Ectodermal cell (in vitro differentiated cells): ENCODE measurements at regions not wholly inside any gene's neighbourhood (a gene's known extent, or its start where the extent isn't known, plus 50 kb on each side); places are given as distances from the start of the nearest gene placed in this dataset.
"Not testable (repeated sequence)": the region's sequence is repeated elsewhere in the genome, so short reads cannot be mapped to it uniquely, and the experiment has no call there.

Experiments
- H3K27ac ChIP-seq: 2 replicates; pipeline ENCODE4 v1.7.0; 2013; ENCODE audit warnings: mild to moderate bottlenecking, low read depth, low read length; ENCODE audit not compliant: insufficient read depth, poor library complexity, severe bottlenecking
- H3K27me3 ChIP-seq: 2 replicates; pipeline ENCODE4 v1.7.0; 2013; ENCODE audit warnings: mild to moderate bottlenecking, low read length; ENCODE audit not compliant: insufficient read depth, control insufficient read depth, poor library complexity, severe bottlenecking
- H3K36me3 ChIP-seq: one replicate; pipeline ENCODE4 v1.7.0; 2013; ENCODE audit warnings: low read length; ENCODE audit not compliant: control insufficient read depth, insufficient read depth
- H3K4me1 ChIP-seq: one replicate; pipeline ENCODE4 v1.7.0; 2013; ENCODE audit warnings: low read length; ENCODE audit not compliant: control insufficient read depth, insufficient read depth
- H3K4me3 ChIP-seq: 2 replicates; pipeline ENCODE4 v1.7.0; 2013; ENCODE audit warnings: low read depth, low read length, control low read depth; ENCODE audit not compliant: insufficient read depth
- H3K9me3 ChIP-seq: 2 replicates; pipeline ENCODE4 v1.7.0; 2013; ENCODE audit warnings: mild to moderate bottlenecking, low read length, moderate library complexity; ENCODE audit not compliant: control insufficient read depth
- WGBS, 2 experiments: methylation state at CpG; one replicate each; pipeline ENCODE4 v1.1.7; 2013; ENCODE audit warnings: missing lambda C conversion rate in 2 of 2; 5-methylcytosine and 5-hydroxymethylcytosine counted together

DNA sequence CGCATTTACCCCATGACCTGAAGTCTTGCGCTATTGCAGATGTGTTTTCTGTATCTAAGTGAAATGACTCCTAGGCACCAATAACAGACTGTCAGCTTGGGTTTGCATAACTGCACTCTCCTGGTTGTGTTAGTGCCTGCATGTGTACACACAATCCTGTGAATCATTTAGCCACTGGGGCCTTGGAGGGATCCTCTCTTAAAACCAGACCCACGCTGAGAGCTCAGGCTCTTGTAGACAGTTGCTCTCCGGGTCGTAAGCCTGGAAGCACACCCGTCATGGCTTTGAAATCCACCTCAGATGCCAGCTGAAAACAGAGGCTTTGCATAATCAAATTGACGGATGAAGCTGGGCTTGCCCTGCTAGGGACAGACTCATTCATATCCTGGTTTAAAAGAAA lies 79.2 kb upstream of the RBM19 start:
- 56 to 63% methylated on average over 7 of the region's 7 CpGs for WGBS, 2 experiments
- Histone ChIP-seq H3K27ac (no peak overlapping the region), H3K36me3 (no peaks in the 10 kb centered on the region), H3K4me1 (peaks cover 4% of the 10 kb centered on the region), H3K9me3 (no peaks in the 10 kb centered on the region), H3K4me3 (no peak overlapping the region), H3K27me3 (no peaks in the 10 kb centered on the region)

DNA sequence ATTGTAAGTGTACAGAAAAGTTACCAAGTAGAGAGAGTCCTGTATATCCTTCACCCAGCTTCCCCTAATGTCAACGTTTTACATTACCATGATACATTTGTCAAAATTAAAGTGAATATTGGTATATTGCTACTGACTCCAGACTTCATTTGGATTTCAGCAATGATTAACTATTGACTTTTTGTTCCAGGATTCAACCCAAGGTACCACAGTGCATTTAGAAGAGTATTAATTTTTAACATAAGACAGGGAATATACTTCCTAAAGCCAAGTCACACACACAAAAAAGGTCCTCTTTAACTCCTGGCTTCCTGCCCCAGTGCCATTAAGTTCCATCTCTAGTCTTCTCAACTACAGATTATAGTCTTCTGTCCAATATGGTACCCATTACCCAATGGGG lies 75.5 kb upstream of the RBM19 start:
- Histone ChIP-seq H3K27me3 (no peaks in the 10 kb centered on the region), H3K36me3 (no peaks in the 10 kb centered on the region), H3K27ac (no peak overlapping the region), H3K9me3 (no peaks in the 10 kb centered on the region), H3K4me1 (peaks cover 4% of the 10 kb centered on the region), H3K4me3 (no peak overlapping the region)
- WGBS, 2 experiments, result 100% methylated on average over 1 of the region's 1 CpG; no CpG with 5 or more reads in 1 of the 2 experiments

DNA sequence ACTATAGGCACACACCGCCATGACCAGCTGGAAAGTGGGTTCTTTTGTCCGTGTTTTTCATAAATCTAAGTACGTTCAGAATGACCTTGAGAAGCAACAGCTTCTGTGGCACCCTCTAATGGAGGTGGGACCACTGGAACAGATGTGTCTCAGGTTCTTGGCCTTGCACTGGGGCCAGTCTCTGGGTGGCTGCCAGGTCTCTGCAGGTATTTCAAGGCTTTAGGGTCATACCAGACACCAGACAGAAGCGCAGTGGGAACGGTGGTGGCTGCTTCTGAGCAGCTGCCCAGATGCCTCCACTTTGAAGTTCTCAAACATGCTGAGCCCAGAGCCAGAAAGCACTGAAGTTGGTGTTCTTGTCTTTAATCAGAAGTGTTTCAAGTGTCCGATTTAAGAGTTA lies 75.0 kb upstream of the RBM19 start:
- 93 to 94% methylated on average over 5 to 6 of the region's 6 CpGs for WGBS, 2 experiments
- H3K4me1 ChIP-seq, result peaks cover 2% of the 10 kb centered on the region
- H3K27me3 ChIP-seq, result no peaks in the 10 kb centered on the region
- H3K27ac ChIP-seq, result no peak overlapping the region
- H3K36me3 ChIP-seq, result no peaks in the 10 kb centered on the region
- no peaks in the 10 kb centered on the region for H3K9me3 ChIP-seq
- no peak overlapping the region for H3K4me3 ChIP-seq

GRCh38 chr12:114038962-114039361 lies 72.8 kb upstream of the RBM19 start:
- no peaks in the 10 kb centered on the region for H3K36me3 ChIP-seq
- WGBS, 2 experiments, result 95% methylated on average over 3 of the region's 3 CpGs

DNA sequence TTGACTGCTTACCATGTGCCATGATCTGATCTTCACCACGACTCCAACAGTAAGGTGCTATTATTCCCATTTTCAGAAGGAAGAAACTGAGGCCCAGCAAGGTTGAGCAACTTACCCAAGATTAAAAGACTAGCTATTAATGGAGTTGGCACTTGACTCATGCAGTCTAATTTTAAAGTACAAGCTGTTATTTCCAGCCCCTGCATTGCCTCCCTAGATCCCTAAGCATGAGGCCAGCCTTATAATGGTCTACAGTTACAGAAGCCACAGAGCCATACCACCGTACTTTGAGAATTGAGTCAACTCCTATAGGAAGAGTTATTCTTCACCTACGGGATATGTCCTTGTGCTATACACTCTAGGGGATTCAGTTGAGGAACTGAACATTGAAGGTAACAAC lies 66.7 kb upstream of the RBM19 start:
- Histone ChIP-seq H3K36me3 (no peaks in the 10 kb centered on the region), H3K27me3 (no peaks in the 10 kb centered on the region), H3K4me1 (no peaks in the 10 kb centered on the region), H3K9me3 (no peaks in the 10 kb centered on the region), H3K4me3 (no peak overlapping the region), H3K27ac (no peak overlapping the region)
- 89 to 90% methylated on average over 3 of the region's 3 CpGs for WGBS, 2 experiments

More at GRCh38 chr12:114038962-114039361, 72.8 kb upstream of the RBM19 start:
- Histone ChIP-seq H3K27ac (no peak overlapping the region), H3K27me3 (no peaks in the 10 kb centered on the region), H3K9me3 (no peaks in the 10 kb centered on the region), H3K4me3 (no peak overlapping the region), H3K4me1 (no peaks in the 10 kb centered on the region)

DNA sequence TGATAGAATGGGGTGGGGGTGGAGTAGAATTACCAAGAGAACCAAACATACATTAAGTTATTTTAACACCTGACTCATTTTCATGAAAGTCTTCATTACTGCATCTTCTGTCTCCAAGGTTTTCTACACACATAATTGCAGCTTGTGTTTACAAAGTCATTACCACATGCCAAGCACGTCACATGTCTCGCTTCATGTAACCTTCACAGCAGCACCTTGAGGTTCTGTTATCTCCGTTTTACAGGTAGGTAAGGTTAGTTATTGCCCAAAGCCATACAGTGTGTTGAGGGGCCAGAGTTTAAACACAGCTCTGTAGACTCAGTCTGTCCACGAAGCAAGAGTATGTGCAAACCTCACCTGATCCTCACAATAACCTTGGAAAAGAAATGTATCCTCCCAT lies 64.3 kb upstream of the RBM19 start:
- H3K9me3 ChIP-seq, result no peaks in the 10 kb centered on the region
- H3K4me1 ChIP-seq, result no peaks in the 10 kb centered on the region
- H3K27me3 ChIP-seq, result no peaks in the 10 kb centered on the region
- no peak overlapping the region for H3K4me3 ChIP-seq
- no peak overlapping the region for H3K27ac ChIP-seq
- no peaks in the 10 kb centered on the region for H3K36me3 ChIP-seq
- 83 to 93% methylated on average over 4 of the region's 4 CpGs for WGBS, 2 experiments

GRCh38 chr12:114026805-114027204 lies 60.7 kb upstream of the RBM19 start:
- Histone ChIP-seq H3K27me3 (no peaks in the 10 kb centered on the region), H3K4me1 (no peaks in the 10 kb centered on the region), H3K27ac (no peak overlapping the region), H3K36me3 (no peaks in the 10 kb centered on the region), H3K9me3 (no peaks in the 10 kb centered on the region), H3K4me3 (no peak overlapping the region)
- 90 to 95% methylated on average over 4 of the region's 4 CpGs for WGBS, 2 experiments

DNA sequence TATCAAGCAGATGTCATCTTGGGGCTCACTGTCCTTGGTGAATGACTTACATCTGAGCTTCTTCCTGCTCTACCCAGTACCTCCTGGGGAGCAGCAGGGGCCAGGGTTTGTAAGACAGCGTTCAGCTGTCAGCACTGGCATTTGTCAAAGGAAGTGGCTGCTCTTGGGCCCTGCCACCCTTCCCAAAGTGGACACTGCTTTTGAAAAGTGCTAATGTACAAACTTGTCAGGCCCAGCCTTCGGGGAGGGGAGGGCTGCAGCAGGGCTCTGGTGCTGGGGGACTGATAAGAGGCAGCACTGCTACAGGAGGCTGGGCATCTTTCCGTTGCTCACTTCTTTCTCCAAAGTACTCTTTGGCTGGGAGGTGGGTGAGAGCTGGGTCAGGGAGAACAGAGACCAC lies 59.8 kb upstream of the RBM19 start:
- no peaks in the 10 kb centered on the region for H3K9me3 ChIP-seq
- H3K36me3 ChIP-seq, result no peaks in the 10 kb centered on the region
- 88 to 91% methylated on average over 3 of the region's 3 CpGs for WGBS, 2 experiments
- H3K4me3 ChIP-seq, result no peak overlapping the region
- H3K27ac ChIP-seq, result no peak overlapping the region
- no peaks in the 10 kb centered on the region for H3K27me3 ChIP-seq
- no peaks in the 10 kb centered on the region for H3K4me1 ChIP-seq

GRCh38 chr12:114022081-114022480 lies 56.0 kb upstream of the RBM19 start:
- not testable (repeated sequence) for H3K27ac ChIP-seq

DNA sequence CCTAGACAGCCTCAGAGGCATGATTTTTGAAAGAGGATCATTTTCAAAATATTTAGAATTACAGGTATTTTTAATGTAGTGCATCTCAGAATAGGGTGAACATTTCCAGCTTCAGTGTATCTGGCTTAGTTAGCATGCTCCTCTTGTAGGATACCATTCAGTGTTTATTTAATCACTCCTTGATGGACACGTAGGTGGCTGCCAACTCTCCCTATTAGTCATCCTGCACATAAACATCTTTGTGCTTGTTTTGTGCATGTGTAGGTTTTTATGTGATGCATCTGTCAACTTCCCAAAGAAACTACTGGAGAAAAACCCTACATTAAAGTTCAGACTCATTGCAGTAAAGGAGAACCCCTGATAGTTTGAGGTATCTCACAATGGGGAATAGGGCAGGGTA lies 52.5 kb upstream of the RBM19 start:
- H3K27ac ChIP-seq, result no peak overlapping the region
- WGBS, 2 experiments, result 100% methylated on average over 1 of the region's 1 CpG
- no peaks in the 10 kb centered on the region for H3K36me3 ChIP-seq
- no peaks in the 10 kb centered on the region for H3K27me3 ChIP-seq
- H3K9me3 ChIP-seq, result no peaks in the 10 kb centered on the region
- H3K4me3 ChIP-seq, result no peak overlapping the region
- peaks cover 8% of the 10 kb centered on the region for H3K4me1 ChIP-seq

More at GRCh38 chr12:114022081-114022480, 56.0 kb upstream of the RBM19 start:
- not testable (repeated sequence) for H3K27me3 ChIP-seq, H3K36me3 ChIP-seq, H3K4me3 ChIP-seq, H3K4me1 ChIP-seq, H3K9me3 ChIP-seq
- 93 to 97% methylated on average over 4 to 5 of the region's 5 CpGs for WGBS, 2 experiments
